ENCODE measurements at regions not wholly inside any gene's neighbourhood (a gene's known extent, or its start where the extent isn't known, plus 50 kb on each side); places are given as distances from the start of the nearest gene placed in this dataset.
A peak's percentile ranks its signal among the peaks of the same experiment; 100 is the strongest.
"Not testable (repeated sequence)": the region's sequence is repeated elsewhere in the genome, so short reads cannot be mapped to it uniquely, and the experiment has no call there.

GRCh38 chr9:90198956-90199355 lies 443.7 kb downstream of the DIRAS2 start:
- DNase-seq, result no peak

GRCh38 chr9:90201766-90202165 lies 440.9 kb downstream of the DIRAS2 start:
- DNase-seq, result no peak

- DNase-seq, result no peak
Measured at GRCh38 chr9:90204128-90204831, 438.3 kb downstream of the DIRAS2 start.

GRCh38 chr9:90213045-90213444 lies 429.6 kb downstream of the DIRAS2 start:
- DNase-seq, result not testable (repeated sequence)

GRCh38 chr9:90219548-90220118 lies 423.0 kb downstream of the DIRAS2 start:
- peak; percentile 21 for DNase-seq

GRCh38 chr9:90221899-90222298 lies 420.7 kb downstream of the DIRAS2 start:
- not testable (repeated sequence) for DNase-seq

GRCh38 chr9:90226839-90227338 lies 415.7 kb downstream of the DIRAS2 start:
- not testable (repeated sequence) for DNase-seq

- not testable (repeated sequence) for DNase-seq
Measured at GRCh38 chr9:90233081-90233480, 409.5 kb downstream of the DIRAS2 start.

- no peak for DNase-seq
Measured at GRCh38 chr9:90240541-90240940, 402.1 kb downstream of the DIRAS2 start.

- no peak for DNase-seq
Measured at GRCh38 chr9:90245661-90246060, 397.0 kb downstream of the DIRAS2 start.

GRCh38 chr9:90249094-90249493 lies 393.5 kb downstream of the DIRAS2 start:
- DNase-seq, result no peak

- DNase-seq, result no peak
Measured at GRCh38 chr9:90251316-90251715, 391.3 kb downstream of the DIRAS2 start.

- DNase-seq, result no peak
Measured at GRCh38 chr9:90256345-90256744, 386.3 kb downstream of the DIRAS2 start.

- DNase-seq, result no peak
Measured at GRCh38 chr9:90259311-90260246, 383.0 kb downstream of the DIRAS2 start.

GRCh38 chr9:90261698-90262097 lies 380.9 kb downstream of the DIRAS2 start:
- no peak for DNase-seq

GRCh38 chr9:90268613-90269012 lies 374.0 kb downstream of the DIRAS2 start:
- DNase-seq, result no peak

GRCh38 chr9:90271707-90272106 lies 370.9 kb downstream of the DIRAS2 start:
- no peak for DNase-seq

- no peak for DNase-seq
Measured at GRCh38 chr9:90274725-90275124, 367.9 kb downstream of the DIRAS2 start.

- no peak for DNase-seq
Measured at GRCh38 chr9:90285946-90286345, 356.7 kb downstream of the DIRAS2 start.

- DNase-seq, result no peak
Measured at GRCh38 chr9:90287567-90288274, 354.9 kb downstream of the DIRAS2 start.

- DNase-seq, result no peak
Measured at GRCh38 chr9:90288275-90288639, 354.4 kb downstream of the DIRAS2 start.

- DNase-seq, result no peak
Measured at GRCh38 chr9:90290716-90291485, 351.7 kb downstream of the DIRAS2 start.
